HG03159 (cell line): ENCODE measurements at regions not wholly inside any gene's neighbourhood (a gene's known extent, or its start where the extent isn't known, plus 50 kb on each side); places are given as distances from the start of the nearest gene placed in this dataset.

Experiments used
- ATAC-seq: cut with Tn5 transposase; IDR thresholded peaks from one replicate; pipeline ENCODE4 v1.9.1; 2021; ENCODE audit warnings: mild to moderate bottlenecking, moderate library complexity; ENCODE audit not compliant: unreplicated experiment

GRCh38 chr18:6605115-6605869 lies 124.2 kb upstream of the ARHGAP28 start:
- no peak for ATAC-seq

- ATAC-seq: no peak
Measured at GRCh38 chr18:6606411-6607085, 123.0 kb upstream of the ARHGAP28 start.

- no peak for ATAC-seq
Measured at GRCh38 chr18:6607343-6607742, 122.2 kb upstream of the ARHGAP28 start.

- no peak for ATAC-seq
Measured at GRCh38 chr18:6609666-6610264, 119.8 kb upstream of the ARHGAP28 start.

- ATAC-seq: no peak
Measured at GRCh38 chr18:6610466-6610865, 119.0 kb upstream of the ARHGAP28 start.

- no peak for ATAC-seq
Measured at GRCh38 chr18:6613581-6613980, 115.9 kb upstream of the ARHGAP28 start.

GRCh38 chr18:6614952-6615351 lies 114.6 kb upstream of the ARHGAP28 start:
- no peak for ATAC-seq

- ATAC-seq: no peak
Measured at GRCh38 chr18:6616981-6617380, 112.5 kb upstream of the ARHGAP28 start.

- no peak for ATAC-seq
Measured at GRCh38 chr18:6621437-6621836, 108.1 kb upstream of the ARHGAP28 start.

GRCh38 chr18:6623278-6623677 lies 106.2 kb upstream of the ARHGAP28 start:
- ATAC-seq: no peak

GRCh38 chr18:6624271-6624660 lies 105.2 kb upstream of the ARHGAP28 start:
- no peak for ATAC-seq

GRCh38 chr18:6624661-6625311 lies 104.7 kb upstream of the ARHGAP28 start:
- ATAC-seq: no peak

GRCh38 chr18:6625481-6625880 lies 104.0 kb upstream of the ARHGAP28 start:
- no peak for ATAC-seq

- ATAC-seq: no peak
Measured at GRCh38 chr18:6626457-6626856, 103.1 kb upstream of the ARHGAP28 start.

GRCh38 chr18:6627645-6628044 lies 101.9 kb upstream of the ARHGAP28 start:
- ATAC-seq: no peak

- no peak for ATAC-seq
Measured at GRCh38 chr18:6628187-6628586, 101.3 kb upstream of the ARHGAP28 start.

- no peak for ATAC-seq
Measured at GRCh38 chr18:6629635-6630140, 99.8 kb upstream of the ARHGAP28 start.

GRCh38 chr18:6633310-6633709 lies 96.2 kb upstream of the ARHGAP28 start:
- no peak for ATAC-seq

- ATAC-seq: no peak
Measured at GRCh38 chr18:6636091-6636490, 93.4 kb upstream of the ARHGAP28 start.

GRCh38 chr18:6638447-6638846 lies 91.1 kb upstream of the ARHGAP28 start:
- no peak for ATAC-seq

GRCh38 chr18:6639305-6639704 lies 90.2 kb upstream of the ARHGAP28 start:
- no peak for ATAC-seq
